GM19023 (cell line): ENCODE measurements at regions not wholly inside any gene's neighbourhood (a gene's known extent, or its start where the extent isn't known, plus 50 kb on each side); places are given as distances from the start of the nearest gene placed in this dataset.

Experiments
- ATAC-seq: cut with Tn5 transposase; IDR thresholded peaks from one replicate; pipeline ENCODE4 v1.9.1; 2021; ENCODE audit warnings: mild to moderate bottlenecking, moderate library complexity; ENCODE audit not compliant: unreplicated experiment

DNA sequence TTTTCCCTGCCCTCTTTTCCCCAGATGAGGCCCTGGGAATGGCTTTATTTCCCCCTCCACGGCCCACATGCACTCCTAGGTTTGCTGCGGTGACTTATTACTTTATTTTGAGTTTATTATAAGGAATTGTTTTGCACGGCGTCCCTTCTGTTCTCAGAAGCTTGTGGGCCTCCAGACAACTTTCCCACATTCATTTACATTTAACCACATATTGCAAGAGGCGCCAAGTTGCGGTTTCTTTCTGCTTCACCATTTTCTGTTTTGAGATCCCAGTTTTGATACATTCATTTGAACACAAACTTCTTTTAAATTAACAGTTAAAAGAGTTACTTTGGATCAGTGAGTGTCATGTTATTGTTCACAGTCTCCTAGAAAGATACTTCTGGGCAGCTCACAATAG is 532.5 kb upstream of the MGMT start:
- ATAC-seq = no peak

DNA sequence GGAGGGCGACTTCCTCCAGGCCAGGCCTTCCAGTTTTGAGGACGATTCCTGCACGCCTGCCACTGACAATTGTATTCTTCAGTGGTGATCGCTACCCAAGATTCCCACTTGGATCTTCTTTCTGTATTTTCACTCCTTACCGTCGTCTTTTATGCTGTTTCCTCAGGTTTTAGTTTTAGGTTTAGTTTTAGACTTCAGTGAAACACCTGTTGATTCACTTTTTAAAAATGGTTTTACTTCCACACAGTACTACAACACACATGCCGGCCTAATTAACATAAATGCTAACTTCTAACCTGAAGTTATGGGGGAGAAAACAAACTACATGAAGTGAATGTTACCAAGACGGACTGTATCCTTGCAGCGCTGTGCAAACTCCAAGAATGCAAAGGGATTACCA is 530.6 kb upstream of the MGMT start:
- no peak for ATAC-seq

DNA sequence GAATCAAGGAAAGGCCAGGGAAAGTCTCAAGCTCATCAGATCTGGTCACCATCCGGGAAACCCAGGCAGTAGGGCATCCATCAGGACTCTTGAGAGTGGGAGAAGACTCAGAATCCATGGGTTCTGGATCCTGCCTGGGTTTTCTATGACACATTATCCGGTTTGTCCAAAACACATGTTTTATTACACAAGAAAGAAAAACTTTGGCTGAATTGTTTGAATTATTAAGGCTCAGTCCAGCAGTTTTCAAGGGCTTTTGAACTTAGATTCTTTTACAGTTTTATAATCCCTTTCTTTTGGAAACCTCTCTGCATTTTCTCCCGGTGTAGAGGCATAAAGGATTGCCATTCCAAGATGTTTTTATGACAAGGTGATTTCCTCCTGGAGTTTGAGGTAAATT is 528.5 kb upstream of the MGMT start:
- no peak for ATAC-seq

DNA sequence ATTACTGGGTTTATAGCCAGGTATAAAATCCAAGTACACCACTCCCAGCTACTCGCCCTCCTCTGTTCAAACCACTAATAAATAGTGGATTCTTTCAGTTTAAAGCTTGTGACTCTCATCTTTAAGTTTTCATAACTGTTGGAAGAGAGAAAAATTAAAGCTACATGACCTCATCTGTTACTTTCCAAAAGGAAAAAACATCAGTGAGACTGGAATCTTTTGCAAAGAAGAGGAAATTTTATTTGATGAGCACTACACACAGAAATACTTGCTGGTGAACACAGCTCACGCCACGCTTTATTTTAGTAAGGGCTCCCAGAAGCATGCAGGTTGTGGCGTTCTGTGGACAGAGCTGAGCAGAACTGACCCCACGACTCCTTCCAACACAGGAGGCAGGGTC is 527.0 kb upstream of the MGMT start:
- no peak for ATAC-seq

DNA sequence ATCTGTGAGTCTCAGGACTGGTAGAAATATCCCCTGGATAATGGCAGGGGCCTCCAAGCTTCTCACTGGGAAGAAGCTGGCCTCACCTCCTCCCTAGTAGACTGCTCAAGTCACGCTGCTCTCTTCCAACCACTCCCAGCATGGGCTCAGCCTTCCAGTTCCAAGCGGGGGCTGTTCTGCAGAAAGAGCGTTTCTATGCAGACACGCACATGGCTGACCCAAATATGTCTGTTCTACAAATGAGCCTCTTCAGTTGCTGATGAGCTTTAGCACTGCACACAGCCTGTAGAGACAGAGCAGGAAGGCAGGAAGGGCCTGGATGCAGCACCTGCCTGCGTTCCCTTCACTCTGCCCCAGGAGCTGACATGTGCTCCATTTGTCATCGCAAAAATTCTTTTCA is 523.9 kb upstream of the MGMT start:
- ATAC-seq = no peak

DNA sequence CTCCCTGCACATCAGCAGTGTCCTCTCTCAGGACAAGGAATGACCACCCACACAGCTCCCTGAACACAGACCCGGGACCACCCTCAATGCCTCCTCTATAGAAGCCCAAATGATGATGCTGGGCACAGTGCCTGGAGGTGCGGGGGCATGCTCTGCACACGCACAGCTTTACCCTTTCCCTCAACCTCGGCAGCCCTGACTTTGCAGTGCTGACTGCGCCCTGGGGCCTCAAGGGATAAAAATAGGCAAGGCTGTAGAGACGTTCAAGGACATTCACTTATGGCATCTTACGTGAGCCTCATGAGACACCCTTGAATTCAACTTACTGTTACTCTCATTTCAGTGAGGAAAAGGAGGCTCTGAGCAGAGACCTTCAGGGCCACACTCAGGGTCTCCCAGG is 521.6 kb upstream of the MGMT start:
- no peak for ATAC-seq

DNA sequence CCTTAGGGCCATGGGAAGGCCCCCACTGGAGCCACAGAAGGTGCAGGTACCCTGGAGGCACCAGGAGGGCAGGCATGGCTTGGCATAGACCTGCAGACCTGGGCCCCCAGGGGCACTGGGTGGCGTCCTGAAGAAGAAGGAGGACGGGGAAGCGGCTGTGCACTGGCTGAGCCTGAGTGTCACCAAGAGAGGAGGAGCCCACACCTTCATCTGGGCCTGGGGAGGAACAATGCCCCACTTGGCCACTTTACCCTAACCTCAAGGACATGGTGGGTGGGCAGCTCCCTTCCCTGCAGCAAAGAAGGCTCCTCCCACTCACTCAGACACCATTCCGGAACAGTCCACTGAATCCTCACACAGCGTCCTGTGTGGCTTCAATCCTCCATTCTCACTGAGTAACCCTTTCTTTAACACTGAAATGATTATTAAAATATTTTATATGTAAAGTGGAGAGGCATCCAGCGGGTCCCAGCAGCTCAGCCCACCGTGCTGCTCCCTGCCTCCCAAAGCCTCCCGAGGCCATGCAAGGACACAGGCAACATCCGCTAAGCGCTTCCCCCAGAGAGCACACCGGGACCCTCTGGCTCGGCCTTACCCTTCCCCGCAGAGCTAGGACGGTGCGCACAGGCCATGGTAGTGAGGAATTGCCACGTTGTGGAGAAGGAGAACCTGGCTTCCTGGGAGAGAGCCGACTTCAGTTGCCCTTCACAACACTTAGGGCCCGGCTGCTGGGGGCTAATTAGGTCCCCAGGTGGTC is 516.7 kb upstream of the MGMT start:
- ATAC-seq = no peak

DNA sequence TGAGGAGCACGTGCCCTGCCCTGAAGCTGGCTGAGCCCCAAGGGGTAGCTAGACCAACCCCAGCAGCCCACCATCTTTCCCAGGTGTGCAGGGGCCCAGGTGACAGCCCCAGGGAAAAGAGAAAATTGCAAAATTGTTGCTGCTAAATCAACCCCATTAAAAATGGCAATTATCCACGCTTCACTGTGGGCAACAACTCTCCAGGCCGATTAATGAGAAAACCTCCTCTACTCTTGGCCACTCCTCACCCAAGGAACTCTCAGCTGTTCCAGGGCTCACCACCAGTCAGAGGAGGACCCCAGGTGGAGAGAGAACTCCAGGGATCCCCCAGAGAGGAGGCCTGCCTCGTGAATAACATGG is 516.1 kb upstream of the MGMT start:
- no peak for ATAC-seq

DNA sequence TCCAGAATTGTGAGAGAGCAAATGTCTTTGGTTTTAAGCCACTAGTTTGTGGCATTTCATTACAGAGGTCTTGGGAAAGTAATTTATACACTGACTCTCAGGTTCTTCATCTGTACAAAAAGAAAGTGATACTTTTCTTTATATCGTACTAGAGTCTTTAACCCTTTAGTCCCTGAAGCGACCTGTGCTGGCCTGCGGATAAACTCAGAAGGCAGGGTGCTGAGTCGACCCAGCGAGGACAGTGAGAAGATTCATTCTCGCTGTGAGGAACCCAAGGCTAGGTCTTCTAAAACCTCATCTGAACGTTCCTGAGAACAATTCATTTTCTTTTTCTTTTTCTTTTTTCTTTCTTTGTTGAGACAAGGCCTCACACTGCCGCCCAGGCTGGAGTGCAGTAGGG is 514.2 kb upstream of the MGMT start:
- ATAC-seq = no peak

DNA sequence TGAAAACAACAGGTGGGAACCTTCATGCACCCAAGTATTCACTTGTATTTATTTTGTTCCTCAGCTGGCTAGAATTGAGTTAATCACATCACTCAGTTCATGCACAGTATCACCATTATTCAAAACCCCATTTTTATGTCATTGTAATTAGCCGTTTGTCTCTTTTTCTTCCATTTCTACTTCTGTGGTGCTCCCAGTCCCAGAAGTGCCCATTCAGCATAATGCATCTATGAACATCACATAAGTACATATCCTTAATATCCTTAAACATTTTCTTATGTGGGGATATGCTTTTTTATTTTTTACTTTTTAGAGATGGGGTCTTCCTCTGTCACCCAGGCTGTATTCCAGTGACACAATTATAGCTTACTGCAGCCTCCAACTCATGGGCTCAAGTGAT is 510.9 kb upstream of the MGMT start:
- ATAC-seq = no peak

DNA sequence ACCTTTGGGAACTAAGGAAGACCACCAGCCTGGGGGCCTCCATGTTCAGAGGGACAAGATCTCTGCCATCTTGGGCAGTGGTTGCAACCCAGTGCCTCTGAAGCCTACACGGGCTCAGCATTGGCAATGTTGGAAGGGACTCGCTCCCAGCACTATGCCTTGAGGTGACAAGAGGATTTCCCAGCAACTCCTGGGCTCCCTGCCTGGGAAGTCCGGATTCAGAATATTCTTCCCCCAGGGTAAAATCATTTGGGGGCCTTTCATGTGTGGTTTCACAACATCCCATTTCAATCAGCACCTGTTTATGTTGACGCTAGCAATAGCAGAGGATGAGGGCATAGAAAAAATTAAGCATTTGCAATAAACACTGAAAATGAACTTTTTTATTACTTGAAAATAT is 509.8 kb upstream of the MGMT start:
- ATAC-seq = no peak

DNA sequence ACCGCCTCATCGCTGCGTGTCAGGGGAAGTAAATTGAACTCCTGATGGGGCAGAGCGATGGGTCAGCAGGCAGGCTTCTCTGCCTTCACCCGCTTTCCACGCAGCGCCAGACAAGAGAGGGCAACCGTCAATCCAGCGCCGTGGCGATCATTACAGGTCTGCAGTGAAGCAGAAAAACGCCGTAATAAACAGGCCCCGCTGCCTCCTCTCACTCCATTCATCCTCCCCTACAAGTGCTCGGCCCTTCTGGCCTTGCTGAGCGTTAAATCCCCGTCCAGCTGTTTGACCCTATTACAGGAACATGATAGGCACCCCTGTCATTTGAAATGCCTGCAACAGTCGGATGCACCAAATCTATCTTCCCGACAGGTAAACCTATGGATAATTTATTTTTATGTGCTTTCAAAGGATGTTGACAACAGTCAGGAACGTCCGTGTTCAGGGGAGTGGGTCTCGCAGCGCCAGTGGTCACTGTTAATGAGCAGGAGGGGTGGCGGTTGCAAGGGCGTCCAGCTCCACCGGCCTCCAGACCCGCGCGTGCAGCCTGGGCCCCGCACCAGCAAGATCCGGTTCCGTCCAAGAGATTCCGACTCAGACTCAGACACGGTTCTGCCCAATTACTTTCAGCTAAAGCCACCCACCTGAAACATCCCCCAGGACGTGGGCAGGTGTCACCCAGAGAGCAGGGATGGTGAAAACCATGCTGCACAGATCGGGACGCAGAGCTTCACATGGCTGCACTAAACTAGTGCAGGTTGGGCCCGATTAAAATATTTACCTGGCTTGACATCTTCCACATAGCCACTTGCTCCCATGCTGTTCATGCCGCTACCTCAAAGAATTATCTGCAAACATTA is 508.0 kb upstream of the MGMT start:
- ATAC-seq = no peak

DNA sequence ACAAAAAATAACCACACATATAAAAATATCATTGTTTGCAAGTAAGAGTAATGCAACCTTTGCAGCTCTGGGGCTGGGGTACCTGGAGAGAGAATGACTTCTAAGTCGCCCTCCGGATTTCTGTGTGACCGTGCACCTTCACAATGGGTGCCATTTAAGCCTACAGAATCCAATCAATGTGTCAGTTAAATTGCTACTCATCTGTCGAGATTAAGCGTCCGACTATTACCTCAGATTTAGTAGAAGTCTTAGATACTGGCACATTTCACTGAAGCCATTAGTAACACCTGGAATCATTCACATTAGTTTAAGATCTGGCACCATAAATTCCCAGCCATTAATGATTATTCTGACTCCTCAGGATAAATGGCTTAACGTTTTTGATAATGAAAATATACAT is 507.3 kb upstream of the MGMT start:
- ATAC-seq = no peak

DNA sequence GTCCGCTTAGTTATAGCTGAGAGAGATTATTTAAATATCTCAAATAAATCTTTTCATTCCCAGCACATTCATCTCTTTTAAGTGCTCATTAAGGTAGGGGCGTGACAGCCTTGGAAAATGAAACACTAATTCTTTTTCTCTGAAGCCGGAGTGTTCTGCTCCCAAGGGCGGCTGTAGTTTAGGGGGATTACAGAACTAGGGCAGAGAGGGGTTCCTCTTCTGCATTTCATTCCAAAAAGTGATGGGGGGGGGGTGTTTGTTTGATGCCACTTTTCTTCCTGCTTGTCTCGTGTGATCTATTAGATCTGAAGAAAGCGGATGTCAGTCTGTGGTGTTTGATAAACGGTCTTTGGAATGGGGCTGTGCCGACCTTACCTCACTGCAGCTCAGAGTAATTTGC is 506.5 kb upstream of the MGMT start:
- no peak for ATAC-seq

DNA sequence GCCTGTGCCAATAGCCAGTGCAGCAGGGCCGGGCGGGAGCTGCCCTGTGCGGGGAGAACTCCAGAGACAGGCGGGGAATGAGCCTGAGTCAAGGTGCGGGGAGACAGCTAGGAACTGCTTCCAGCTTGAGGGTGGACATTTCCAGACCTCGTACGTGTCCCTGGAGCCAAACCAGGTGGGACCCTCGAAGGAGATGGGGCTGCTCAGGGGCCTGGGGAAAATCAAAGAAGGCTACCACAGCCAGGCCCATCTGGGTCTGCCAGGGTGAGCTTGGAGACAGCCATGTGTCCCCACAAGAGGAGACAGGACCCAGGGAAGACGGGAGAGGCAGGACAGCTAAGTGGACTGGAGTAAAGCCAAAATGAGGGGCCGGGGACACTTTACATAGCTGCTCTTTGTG is 504.9 kb upstream of the MGMT start:
- no peak for ATAC-seq

DNA sequence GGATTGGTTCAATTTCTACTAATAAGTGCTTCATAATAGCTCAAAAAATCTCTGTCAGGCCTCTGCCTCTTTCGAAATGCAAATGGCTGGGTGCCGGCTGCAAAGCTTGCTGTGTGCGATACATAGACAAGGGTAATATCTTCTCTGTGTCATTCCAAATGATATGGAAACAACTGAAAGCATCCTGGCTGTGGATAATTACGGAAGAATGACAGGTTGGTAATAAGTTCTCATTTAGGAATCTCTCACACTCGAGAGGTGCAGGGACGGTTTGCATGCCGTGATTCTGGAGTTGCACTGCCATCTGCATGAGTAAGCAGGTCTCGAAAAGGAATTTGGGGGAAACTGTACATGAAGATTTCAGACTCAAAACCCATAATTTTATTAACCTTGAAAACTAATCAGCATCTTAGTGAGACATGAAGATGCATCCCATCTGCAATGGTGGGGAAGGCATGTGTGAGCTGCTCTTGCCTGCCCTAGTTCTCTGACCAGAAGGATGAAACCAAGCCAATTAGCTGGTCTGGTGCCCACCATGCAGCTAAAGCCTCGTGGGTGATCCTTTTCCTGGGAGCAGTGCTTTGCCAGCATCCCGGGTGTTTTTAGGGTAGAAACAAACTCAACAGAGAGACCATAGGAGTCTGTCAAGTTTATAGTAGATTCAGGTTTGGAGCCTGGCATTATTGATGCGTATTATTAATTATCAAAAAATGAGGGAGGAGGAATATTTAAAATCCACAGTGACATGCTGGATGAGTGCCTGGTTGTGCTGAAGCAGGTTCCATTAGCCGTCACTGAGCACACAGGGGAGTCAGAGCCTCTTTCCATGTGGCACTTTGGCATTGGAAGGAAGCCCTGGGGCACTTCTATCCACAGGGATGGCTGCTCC is 503.6 kb upstream of the MGMT start:
- no peak for ATAC-seq

DNA sequence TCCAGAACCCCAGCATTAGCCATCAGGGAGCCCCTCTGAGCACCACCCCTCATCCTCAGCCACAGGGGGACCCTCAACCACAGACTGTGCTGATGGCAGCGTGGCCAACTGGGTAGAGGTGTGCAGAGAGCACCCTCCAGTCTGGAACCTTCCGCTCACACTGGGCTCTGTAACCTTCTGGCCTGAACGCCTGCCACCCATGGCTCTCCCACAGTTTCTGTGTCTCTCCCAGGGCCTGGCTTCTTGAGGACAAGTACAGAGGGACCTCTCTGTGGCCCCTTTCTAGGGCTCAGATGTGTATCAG is 503.0 kb upstream of the MGMT start:
- no peak for ATAC-seq

DNA sequence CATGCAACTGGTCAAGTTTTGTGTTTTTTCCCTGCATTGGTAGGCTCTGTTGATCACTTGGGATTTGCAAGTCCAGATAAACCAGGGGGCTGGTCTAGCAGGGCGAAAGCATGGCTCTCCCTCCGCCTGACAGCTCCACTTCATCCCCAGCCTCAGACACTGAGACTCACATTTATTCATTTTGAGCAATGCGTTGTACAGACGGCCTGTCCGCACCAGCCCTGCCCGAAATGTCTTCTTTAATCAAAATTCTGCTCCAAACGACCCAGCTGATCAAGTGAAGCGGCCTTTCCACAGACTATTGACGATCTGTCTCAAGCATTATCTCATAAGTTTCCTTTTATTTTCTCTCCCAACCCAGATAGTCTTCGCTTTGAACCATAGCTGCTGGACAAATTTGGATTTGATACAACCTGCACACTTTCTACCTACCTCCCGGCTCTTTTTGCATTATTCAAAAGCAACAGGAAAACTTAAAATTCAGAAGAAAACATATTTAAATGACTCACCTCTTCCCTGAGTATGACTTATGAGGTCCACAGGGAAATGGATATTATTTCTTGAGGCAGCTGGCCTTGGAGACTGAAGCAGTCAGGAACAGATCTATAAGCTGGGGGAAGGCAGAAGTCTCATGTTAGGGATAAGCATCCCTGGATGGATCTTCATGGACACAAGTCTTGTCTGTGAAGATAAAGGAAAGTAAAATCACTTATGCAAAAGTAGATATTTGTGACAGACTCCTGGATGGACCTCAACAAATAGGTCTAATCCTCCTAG is 498.9 kb upstream of the MGMT start:
- ATAC-seq = no peak

DNA sequence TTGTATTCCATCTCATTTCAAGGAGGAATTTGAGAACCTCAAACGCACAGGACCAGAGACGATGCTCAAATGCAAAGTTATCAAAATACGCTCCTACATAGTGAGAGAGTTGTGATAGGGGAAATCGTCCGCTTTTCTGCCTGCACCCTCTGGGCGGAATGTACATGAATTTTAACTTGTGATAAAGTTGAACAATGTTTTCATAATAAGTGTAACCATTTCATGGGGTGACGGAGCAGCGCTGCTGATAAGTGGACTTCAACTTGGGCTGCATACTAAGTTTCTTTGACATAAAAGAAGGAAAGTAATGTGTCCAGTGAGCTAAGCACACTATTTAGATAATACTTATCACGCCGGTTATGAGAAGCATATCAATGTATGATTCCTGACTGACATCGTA is 497.5 kb upstream of the MGMT start:
- no peak for ATAC-seq

DNA sequence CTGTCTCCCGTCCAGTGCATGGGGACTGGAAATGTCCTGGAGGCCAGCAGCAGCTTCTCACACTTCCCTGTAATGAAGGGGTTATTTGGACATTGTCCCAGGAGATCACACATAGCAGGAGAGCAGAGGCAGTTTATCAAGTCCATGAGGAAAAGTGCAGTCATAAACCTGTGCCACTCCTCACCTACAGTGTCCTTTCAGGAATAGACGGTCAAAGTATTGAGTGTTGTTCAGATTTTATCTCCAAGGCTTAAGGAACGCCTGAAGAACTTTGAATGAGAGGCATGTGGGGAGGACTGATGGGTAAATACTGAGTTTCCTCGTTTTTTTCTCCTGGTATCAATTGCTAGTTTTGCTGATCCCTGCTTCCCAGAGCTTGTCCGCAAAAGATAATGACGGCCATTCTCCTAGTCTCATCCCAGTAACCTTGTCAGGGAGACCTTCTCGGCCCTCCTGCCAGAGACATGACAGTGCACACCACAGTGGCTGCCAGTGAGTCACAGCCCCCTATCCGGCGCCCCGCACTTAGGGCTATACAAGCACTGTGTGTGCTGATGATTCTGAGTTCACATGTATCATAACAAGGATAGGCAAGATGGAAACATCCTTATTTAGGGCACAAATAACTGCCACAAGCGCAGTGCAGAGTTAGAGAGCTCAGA is 495.5 kb upstream of the MGMT start:
- ATAC-seq = no peak

DNA sequence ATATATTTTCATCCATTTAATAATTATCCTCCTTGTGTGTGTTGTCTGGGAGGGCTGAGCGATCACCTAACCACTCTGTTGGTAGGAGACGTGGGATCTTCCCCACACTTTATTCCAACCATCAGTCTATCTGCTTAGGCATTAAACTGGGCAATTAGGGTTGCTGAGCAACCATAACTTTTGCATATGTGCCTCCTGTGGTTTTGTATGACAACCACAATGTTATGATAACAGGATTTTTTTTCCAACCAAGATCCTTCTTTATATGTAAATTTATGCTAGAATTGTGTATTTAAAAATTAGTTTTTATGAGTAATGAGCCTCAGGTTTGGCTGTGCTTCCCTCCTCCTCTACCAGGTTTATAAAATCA is 495.0 kb upstream of the MGMT start:
- no peak for ATAC-seq
